ENCODE measurements at regions not wholly inside any gene's neighbourhood (a gene's known extent, or its start where the extent isn't known, plus 50 kb on each side); places are given as distances from the start of the nearest gene placed in this dataset.
"Not testable (repeated sequence)": the region's sequence is repeated elsewhere in the genome, so short reads cannot be mapped to it uniquely, and the experiment has no call there.

DNA sequence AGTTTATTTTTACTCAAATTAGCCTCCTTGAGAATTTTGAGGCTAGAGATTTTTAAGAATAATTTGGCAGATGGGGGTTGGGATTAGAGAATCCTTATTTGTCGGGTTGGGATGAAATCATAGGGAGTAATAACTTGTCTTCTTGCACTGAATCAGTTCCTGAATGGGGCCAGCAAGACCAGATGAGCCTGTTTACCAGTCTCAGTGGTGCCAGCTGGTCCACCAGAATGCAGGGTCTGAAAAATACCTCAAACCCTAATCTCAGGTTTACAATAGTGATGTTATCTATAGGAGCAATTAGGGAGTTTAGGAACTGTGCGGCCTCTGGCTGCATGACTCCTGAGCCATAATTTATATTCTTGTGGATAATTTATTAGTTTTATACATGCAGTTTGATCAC lies 705.9 kb upstream of the AGA start:
- DNase-seq (ENCODE audit: low spot score) = no peak

DNA sequence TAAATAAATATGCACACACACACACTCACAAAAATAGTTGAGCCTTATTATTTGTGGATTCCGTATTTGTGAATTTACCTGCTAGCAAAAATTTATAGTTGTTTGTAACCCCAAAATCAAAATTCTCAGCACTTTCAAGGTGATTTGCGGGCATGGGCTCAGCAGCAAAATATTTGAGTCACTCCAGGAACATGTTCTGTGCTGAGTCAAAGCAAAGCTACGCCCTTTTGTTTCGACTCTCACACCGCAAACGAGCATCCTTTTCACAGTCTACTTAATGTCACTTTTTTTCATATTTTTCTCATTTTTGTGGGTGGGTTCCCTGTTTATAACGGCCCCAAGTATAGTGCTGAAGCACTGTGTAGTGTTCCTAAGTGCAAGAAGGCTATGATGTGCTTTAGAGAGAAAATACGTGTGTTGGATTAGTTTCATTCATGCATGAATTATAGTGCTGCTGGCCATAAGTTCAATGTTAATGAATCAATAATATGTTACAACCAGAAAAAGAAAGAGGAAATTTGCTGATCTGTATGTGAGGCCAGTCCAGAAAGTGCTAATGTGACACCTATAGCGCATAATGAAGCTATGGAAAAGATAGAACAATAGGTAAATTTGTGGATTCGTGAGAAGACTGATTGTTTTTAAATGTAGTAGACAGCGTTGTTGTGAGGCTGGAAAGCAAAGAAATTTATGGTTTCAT lies 723.2 kb upstream of the AGA start:
- DNase-seq (ENCODE audit: low spot score) = no peak

DNA sequence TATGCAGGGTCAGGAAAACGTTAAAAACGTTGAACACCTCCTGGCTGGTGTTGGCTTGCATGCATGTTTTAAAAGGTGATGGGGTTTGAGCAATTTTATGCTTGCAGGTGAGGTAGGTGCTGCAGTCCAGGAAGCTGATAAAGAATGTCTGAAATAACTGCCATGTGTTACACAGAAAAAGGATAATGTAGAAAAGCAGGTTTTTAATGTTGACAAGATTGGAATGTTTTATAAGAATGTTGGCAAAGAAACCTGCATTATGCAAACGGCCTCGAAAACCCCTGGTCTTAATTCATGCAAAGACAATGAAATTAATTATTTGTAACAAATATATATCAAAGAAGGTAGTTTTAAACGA lies 723.7 kb upstream of the AGA start:
- no peak for DNase-seq (ENCODE audit: low spot score)

DNA sequence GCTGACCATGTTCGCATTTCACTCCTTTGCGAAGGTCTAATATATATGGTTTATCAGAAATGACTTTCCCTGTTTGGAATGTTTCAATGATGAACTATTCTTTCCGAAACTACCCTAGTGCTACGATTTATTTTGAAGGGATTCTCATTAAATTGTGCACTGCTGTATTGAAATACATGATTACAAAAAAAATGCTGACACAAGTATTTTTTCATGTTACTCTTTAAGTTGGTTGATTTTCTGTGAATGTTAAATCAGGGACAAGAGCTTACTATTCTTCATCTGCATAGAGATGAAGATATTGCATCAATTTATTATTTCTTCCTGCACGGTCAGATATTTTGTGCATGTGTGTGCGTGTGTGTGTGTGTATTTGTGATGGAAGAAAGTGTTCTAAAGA lies 731.5 kb upstream of the AGA start:
- no peak for DNase-seq (ENCODE audit: low spot score)

DNA sequence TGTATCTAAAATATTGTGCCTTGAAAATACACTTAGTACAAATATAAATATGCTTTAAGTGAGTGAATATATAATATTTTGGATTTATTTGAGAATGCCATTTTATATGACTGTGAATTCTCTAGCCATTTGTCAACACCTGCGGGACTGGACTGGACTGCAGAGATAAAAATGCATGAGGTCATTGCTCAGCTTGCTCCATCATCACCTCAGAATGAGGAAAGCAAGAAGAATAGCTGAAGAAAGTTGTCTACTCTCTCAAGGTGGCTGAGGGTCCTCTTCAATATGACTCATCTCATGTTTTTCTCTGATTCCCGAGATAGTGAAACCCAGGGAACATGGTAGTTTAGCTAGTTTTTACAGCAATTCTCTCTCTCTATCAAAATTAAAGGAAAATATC lies 732.5 kb upstream of the AGA start:
- DNase-seq (ENCODE audit: low spot score) = no peak

GRCh38 chr4:178185517-178185916 lies 743.3 kb upstream of the AGA start:
- no peak for DNase-seq (ENCODE audit: low spot score)

GRCh38 chr4:178192611-178193010 lies 750.4 kb upstream of the AGA start:
- no peak for DNase-seq (ENCODE audit: low spot score)

- DNase-seq (ENCODE audit: low spot score) = no peak
Observed at GRCh38 chr4:178196751-178197374, 754.6 kb upstream of the AGA start.

DNA sequence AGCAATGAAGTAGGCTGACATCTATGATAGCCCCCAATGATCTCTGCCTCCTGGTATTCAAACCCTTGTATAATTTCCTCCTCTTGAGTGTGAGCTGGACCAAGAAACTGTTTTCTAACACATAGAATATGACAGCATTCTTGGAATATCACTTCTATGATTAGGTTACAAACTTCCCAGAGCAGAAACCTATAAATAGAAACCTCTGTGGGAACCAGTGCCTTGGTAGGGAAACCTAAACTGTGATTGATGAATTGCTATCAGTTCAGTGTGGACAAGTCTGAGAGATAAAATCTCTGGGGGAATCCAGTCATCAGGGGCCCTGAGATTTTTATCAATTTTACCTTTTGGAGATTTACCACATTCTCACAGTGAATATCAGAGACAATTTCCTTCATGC lies 756.5 kb upstream of the AGA start:
- DNase-seq (ENCODE audit: low spot score) = no peak

DNA sequence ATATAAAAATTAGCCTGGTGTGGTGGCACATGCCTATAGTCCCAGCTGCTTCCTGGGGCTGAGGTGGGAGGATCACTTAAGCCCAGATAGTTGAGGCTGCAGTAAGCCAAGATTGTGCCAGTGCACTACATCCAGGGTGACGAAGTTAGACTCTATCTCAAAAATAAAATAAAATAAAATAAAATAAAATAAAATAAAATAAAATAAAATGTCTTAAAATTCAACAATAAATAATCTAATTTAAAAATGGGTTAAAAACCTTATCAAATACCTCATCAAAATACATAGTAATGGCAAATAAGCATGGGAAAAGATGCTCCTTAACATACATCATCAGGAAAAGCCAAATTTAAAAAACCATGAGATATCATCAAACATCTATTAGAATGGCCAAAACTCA lies 760.2 kb upstream of the AGA start:
- no peak for DNase-seq (ENCODE audit: low spot score)

DNA sequence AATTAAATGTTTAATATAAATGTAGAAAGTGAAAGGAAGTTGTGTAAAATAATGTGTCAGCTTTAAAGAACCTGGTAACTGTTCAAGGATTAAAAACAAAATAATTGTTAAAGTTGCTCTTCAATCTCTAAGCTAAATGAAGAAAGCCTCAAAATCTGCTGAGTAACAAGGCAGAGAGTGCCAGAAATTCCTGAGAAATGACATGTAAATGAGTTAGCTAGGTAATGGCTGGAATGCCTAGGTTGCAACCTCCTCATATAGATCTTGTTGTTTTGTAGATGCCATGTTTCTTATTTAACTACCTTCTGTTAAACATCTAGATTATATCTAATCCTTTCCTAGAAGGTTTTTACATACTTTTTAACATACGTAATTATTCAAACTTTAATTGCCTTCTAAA lies 763.6 kb upstream of the AGA start:
- no peak for DNase-seq (ENCODE audit: low spot score)

- no peak for DNase-seq (ENCODE audit: low spot score)
Observed at GRCh38 chr4:178215309-178215708, 773.1 kb upstream of the AGA start.

- no peak for DNase-seq (ENCODE audit: low spot score)
Observed at GRCh38 chr4:178215763-178216162, 773.5 kb upstream of the AGA start.

DNA sequence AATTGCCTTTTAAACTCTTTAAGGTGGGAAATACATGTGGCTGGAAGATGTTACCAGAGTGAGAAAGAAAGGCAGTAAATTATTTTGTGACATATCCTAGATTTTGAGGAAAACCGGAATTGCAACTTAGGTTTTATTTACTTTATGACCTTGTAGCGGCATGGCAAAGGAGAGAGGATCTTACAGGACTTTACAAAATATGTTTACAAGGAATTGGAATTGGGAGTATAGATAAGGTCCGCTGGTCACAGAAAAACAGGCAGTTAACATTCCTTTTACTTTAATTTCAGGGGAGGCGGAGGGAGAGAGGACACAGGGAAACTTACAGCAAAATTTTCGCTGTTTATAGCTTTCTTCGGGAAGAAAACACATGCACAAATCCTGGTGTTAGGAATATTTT lies 784.2 kb upstream of the AGA start:
- not testable (repeated sequence) for DNase-seq (ENCODE audit: low spot score)

- DNase-seq (ENCODE audit: low spot score) = no peak
Observed at GRCh38 chr4:178233906-178234305, 791.7 kb upstream of the AGA start.

DNA sequence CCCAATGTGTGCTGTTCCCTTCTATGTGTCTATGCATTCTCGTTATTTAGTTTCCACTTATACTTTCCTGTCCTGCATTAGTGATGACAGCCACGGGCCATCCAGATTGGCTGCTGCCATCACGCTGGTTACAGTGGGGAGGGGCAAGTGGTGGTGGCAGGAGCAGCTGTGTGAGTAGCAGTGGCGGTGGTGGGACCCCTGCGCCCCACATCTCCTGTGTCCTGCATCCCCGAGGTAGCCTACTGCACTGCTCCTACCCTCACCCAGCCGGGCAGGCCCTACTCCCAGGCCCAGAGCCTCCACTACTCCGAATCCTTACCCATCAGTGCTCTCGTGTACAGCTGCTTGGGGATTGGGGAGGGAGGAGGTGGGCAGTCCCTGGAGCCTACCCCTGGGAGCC lies 798.7 kb upstream of the AGA start:
- DNase-seq (ENCODE audit: low spot score) = no peak

- DNase-seq (ENCODE audit: low spot score) = no peak
Observed at GRCh38 chr4:178241601-178242118, 799.4 kb upstream of the AGA start.

- DNase-seq (ENCODE audit: low spot score) = no peak
Observed at GRCh38 chr4:178242655-178243054, 800.4 kb upstream of the AGA start.

DNA sequence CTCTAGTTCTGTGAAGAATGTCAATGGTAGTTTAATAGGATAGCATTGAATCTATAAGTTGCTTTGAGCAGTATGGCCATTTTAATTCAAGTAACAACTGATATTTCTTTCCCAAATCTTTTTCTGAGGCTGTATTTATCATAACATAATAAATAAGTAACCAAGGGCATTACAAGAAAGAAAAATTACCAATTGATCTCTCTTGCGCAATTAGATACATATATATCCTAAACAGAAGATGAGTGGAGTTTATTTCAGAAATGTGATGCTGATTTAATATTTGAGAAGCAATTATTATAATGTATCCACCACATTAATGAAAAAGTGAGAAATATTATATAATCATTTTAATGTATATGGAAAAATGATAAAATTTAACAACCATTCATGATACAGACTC lies 802.5 kb upstream of the AGA start:
- no peak for DNase-seq (ENCODE audit: low spot score)

DNA sequence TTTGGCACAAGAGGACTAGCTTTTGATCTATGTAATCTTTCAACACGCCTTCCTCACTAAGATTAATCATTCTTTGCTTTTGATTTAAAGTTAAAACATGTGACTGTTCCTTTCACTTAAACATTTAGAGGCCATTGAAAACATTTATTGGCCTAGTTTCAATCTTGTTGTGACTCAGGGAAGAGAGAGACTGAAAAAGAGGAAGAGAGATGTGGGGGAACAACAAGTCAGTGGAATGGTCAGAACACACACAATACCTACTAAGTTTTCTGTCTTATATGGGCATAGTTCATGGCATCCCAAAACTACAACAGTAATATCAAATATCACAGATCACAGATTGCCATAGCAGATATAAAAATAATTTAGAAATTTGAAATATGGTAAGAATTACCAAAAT lies 812.9 kb upstream of the AGA start:
- no peak for DNase-seq (ENCODE audit: low spot score)

DNA sequence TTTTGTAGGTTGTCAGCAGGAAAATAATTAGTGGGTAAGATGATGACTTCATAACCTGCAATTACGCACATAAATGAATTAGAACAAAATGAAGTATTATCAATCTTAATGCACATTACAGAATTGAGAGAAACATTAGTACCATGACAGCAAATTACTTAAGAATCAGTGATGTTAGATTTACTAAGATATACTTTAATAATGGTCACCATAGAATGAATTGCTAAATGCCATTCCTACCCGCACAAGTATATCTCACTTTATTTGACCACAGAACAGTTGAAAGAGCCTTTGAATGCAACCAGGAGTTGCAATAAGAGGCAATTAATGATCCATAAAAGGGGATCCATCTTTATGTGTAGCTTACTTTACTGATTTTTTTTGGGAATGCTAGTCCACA lies 816.4 kb upstream of the AGA start:
- no peak for DNase-seq (ENCODE audit: low spot score)

- no peak for DNase-seq (ENCODE audit: low spot score)
Observed at GRCh38 chr4:178259566-178259965, 817.3 kb upstream of the AGA start.

- DNase-seq (ENCODE audit: low spot score) = no peak
Observed at GRCh38 chr4:178264001-178264400, 821.8 kb upstream of the AGA start.

GRCh38 chr4:178271386-178271785 lies 829.1 kb upstream of the AGA start:
- DNase-seq (ENCODE audit: low spot score) = no peak
